K562 (cell line): ENCODE measurements at regions not wholly inside any gene's neighbourhood (a gene's known extent, or its start where the extent isn't known, plus 50 kb on each side); places are given as distances from the start of the nearest gene placed in this dataset.

Source experiments
- CTCF ChIP-seq, 3 experiments: IDR thresholded peaks in 2 of 3; conservative IDR thresholded peaks in 1 of 3; 2 replicates each; pipeline ENCODE4 v1.5.1; 2011 to 2012; ENCODE audit warnings: low read length in 3 of 3, mild to moderate bottlenecking in 3 of 3, control low read depth in 2 of 3, improper control_type of control experiment in 1 of 3, inconsistent platforms in 1 of 3, low read depth in 1 of 3, mixed read lengths in 1 of 3, moderate library complexity in 1 of 3; ENCODE audit not compliant: insufficient read depth in 2 of 3
- DNMT1 ChIP-seq: fragments of 450-650 bp; IDR thresholded peaks from 2 replicates; pipeline ENCODE4 v1.6.1; 2016; ENCODE audit warnings: antibody characterized with exemption, mild to moderate bottlenecking
- E2F8 ChIP-seq: fragments of 450-650 bp; IDR thresholded peaks from 2 replicates; pipeline ENCODE4 v1.7.1; 2018; ENCODE audit warnings: mild to moderate bottlenecking, low read depth; ENCODE audit not compliant: partially characterized antibody
- FOXJ3 ChIP-seq: sonication (generic); formaldehyde crosslinking; IDR thresholded peaks from 2 replicates; pipeline ENCODE4 v1.4.0; 2020; ENCODE audit warnings: mild to moderate bottlenecking, missing genetic modification reagents
- GATAD2A ChIP-seq: fragments of 450-650 bp; IDR thresholded peaks from 2 replicates; pipeline ENCODE4 v1.6.1; 2017
- GTF2B ChIP-seq: IDR thresholded peaks from 2 replicates; pipeline ENCODE4 v1.6.1; 2011; ENCODE audit not compliant: insufficient read length; ENCODE audit errors: extremely low read depth
- HLTF ChIP-seq: fragments of 450-650 bp; IDR thresholded peaks from 2 replicates; pipeline ENCODE4 v1.6.1; 2016
- HMG20A ChIP-seq: fragments of 450-650 bp; formaldehyde crosslinking; conservative IDR thresholded peaks from 2 replicates; pipeline ENCODE4 v1.4.0; 2020; ENCODE audit warnings: mild to moderate bottlenecking, mixed read lengths
- NFYB ChIP-seq: IDR thresholded peaks from 2 replicates; pipeline ENCODE4 v1.6.1; 2011; ENCODE audit warnings: mild to moderate bottlenecking, moderate library complexity; ENCODE audit not compliant: insufficient read length; ENCODE audit errors: extremely low read depth
- RBM39 ChIP-seq: fragments of 200-400 bp; formaldehyde crosslinking; optimal IDR thresholded peaks from 2 replicates; pipeline ENCODE3; 2018; ENCODE audit warnings: low read depth, low read length
- TCF7L2 ChIP-seq: fragments of 150-350 bp; IDR thresholded peaks from 2 replicates; pipeline ENCODE4 v1.6.1; 2016; ENCODE audit warnings: low read depth, mild to moderate bottlenecking, low read length, moderate library complexity
- VEZF1 ChIP-seq: fragments of 200-800 bp; sonication (Bioruptor generic); IDR thresholded peaks from 2 replicates; pipeline ENCODE4 v1.6.1; 2017; ENCODE audit warnings: missing genetic modification characterization, missing compliant biosample characterization
- ZBTB7A ChIP-seq: IDR thresholded peaks from 2 replicates; pipeline ENCODE4 v1.6.1; 2011; ENCODE audit warnings: low read depth, mild to moderate bottlenecking, low read length, moderate library complexity, borderline replicate concordance; ENCODE audit not compliant: control insufficient read depth

- TF ChIP-seq GTF2B, result no peak
- TF ChIP-seq DNMT1, result no peak
- TF ChIP-seq VEZF1 (CRISPR knock-in tag), result no peak
- TF ChIP-seq HLTF, result no peak
- TF ChIP-seq FOXJ3 (CRISPR knock-in tag), result no peak
- TF ChIP-seq E2F8, result no peak
- no peak for TF ChIP-seq CTCF (IDR thresholded peaks at IDR 0.05 in 2 of 3, conservative IDR thresholded peaks at IDR 0.05 in 1 of 3; ENCODE audit: insufficient read depth in 2 of 3, low read depth in 1 of 3, low read length in 3 of 3)
- no peak for TF ChIP-seq HMG20A (CRISPR knock-in tag)
- no peak for TF ChIP-seq TCF7L2
- no peak for TF ChIP-seq GATAD2A
- no peak for TF ChIP-seq ZBTB7A
- TF ChIP-seq NFYB, result no peak
- TF ChIP-seq RBM39, result no peak
These were observed 541.1 kb upstream of the PRMT6 start for GRCh38 chr1:106515375-106515774.
